Mucosa of rectum (tissue), 2 donors: ENCODE measurements at regions not wholly inside any gene's neighbourhood (a gene's known extent, or its start where the extent isn't known, plus 50 kb on each side); places are given as distances from the start of the nearest gene placed in this dataset.
"Not testable (repeated sequence)": the region's sequence is repeated elsewhere in the genome, so short reads cannot be mapped to it uniquely, and the experiment has no call there.

ENCODE experiments used
- H3K27ac ChIP-seq, 2 donors: one replicate each; pipeline ENCODE4 v1.7.0; 2013; ENCODE audit warnings: inconsistent platforms in 2 of 2, low read depth in 2 of 2, low read length in 2 of 2
- H3K27me3 ChIP-seq, 2 donors: one replicate each; pipeline ENCODE4 v1.7.0; 2013; ENCODE audit warnings: low read length in 2 of 2; ENCODE audit not compliant: control insufficient read depth in 2 of 2, insufficient read depth in 2 of 2
- H3K36me3 ChIP-seq, 2 donors: one replicate each; pipeline ENCODE4 v1.7.0; 2013; ENCODE audit warnings: low read length in 2 of 2; ENCODE audit not compliant: control insufficient read depth in 2 of 2, insufficient read depth in 2 of 2
- H3K4me1 ChIP-seq, 2 donors: one replicate each; pipeline ENCODE4 v1.7.0; 2013; ENCODE audit warnings: low read length in 2 of 2, mild to moderate bottlenecking in 1 of 2; ENCODE audit not compliant: control insufficient read depth in 2 of 2, insufficient read depth in 2 of 2
- H3K4me3 ChIP-seq, 2 donors: one replicate each; pipeline ENCODE4 v1.7.0; 2013; ENCODE audit warnings: low read length in 2 of 2
- H3K9ac ChIP-seq, 2 donors: one replicate each; pipeline ENCODE4 v1.7.0; 2013; ENCODE audit warnings: low read length in 2 of 2, low read depth in 1 of 2, mild to moderate bottlenecking in 1 of 2
- H3K9me3 ChIP-seq, 2 donors: one replicate each; pipeline ENCODE4 v1.7.0; 2013; ENCODE audit warnings: low read length in 2 of 2; ENCODE audit not compliant: control insufficient read depth in 2 of 2
- donor health status: healthy.
- donor health status: Normal muscosa, but diverticular disease.

- Histone ChIP-seq H3K9ac (no peak overlapping the region), H3K4me3 (no peak overlapping the region), H3K27me3 (no peaks in the 10 kb centered on the region), H3K27ac (no peak overlapping the region), H3K36me3 (no peaks in the 10 kb centered on the region), H3K9me3 (no peaks in the 10 kb centered on the region), H3K4me1 (no peaks in the 10 kb centered on the region)
Observed at GRCh38 chr12:91636721-91637120, 454.1 kb upstream of the DCN start.

DNA sequence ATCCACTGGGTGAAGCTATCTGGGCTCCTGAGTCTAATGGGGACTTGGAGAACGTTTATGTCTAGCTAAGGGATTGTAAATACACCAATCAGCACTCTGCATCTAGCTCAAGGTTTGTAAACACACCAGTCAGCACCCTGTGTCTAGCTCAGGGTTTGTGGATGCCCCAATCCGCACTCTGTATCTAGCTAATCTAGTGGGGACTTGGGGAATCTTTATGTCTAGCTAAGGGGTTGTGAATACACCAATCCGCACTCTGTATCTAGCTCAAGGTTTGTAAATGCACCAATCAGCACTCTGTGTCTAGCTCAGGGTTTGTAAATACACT is 451.7 kb upstream of the DCN start:
- not testable (repeated sequence) for H3K9ac ChIP-seq, H3K27ac ChIP-seq, H3K27me3 ChIP-seq, H3K4me1 ChIP-seq, H3K4me3 ChIP-seq, H3K9me3 ChIP-seq, H3K36me3 ChIP-seq

- H3K4me1 ChIP-seq: no peaks in the 10 kb centered on the region
Observed at GRCh38 chr12:91633734-91634357, 451.2 kb upstream of the DCN start.

DNA sequence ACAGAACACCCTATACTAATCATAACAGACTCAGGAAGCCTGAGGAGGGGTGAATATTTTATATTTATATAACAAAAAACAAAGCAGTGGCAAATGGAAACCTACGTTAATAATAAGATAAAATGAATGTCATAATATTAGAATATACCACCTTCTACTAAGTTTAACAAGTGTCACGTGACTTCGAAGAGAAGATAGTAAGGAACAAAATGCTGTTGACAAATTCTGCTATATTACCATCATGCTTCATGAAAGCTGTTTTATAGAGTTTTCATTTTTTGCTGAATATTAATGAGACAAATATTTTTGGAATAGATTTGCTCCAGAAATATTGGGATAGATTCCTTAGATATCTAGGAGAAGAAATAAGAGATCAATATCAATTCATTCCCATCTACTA is 450.6 kb upstream of the DCN start:
- Histone ChIP-seq H3K36me3 (no peaks in the 10 kb centered on the region), H3K4me1 (no peaks in the 10 kb centered on the region), H3K27me3 (no peaks in the 10 kb centered on the region), H3K4me3 (no peak overlapping the region), H3K9ac (no peak overlapping the region), H3K9me3 (no peaks in the 10 kb centered on the region), H3K27ac (no peak overlapping the region)

More at GRCh38 chr12:91633734-91634357, 451.2 kb upstream of the DCN start:
- Histone ChIP-seq H3K4me3 (no peak overlapping the region), H3K36me3 (no peaks in the 10 kb centered on the region), H3K9me3 (no peaks in the 10 kb centered on the region), H3K27me3 (no peaks in the 10 kb centered on the region), H3K27ac (no peak overlapping the region), H3K9ac (no peak overlapping the region)

- Histone ChIP-seq H3K36me3 (no peaks in the 10 kb centered on the region), H3K9me3 (no peaks in the 10 kb centered on the region), H3K4me1 (no peaks in the 10 kb centered on the region), H3K27ac (no peak overlapping the region), H3K27me3 (no peaks in the 10 kb centered on the region), H3K4me3 (no peak overlapping the region), H3K9ac (no peak overlapping the region)
Observed at GRCh38 chr12:91632042-91632786, 449.6 kb upstream of the DCN start.

GRCh38 chr12:91630596-91631293 is 448.1 kb upstream of the DCN start:
- Histone ChIP-seq H3K27ac (no peak overlapping the region), H3K4me3 (no peak overlapping the region)

DNA sequence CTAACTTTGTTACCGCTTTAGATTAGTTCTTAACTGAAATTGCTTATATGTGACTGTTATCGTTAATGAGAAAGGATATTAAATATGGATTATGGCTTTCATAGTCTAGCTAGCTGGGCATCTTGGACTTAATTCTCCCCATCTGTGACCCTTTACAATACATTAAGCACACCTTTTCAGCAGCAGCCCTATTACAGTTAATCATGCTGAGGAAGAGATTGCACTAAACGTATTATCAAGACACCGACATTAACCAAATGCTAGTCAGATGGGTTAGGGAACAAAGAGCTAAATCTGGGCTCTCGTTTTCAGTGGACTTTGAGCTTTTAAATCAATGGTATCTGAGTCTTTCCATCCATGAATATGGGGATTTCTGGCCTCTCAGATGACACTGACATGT is 447.5 kb upstream of the DCN start:
- Histone ChIP-seq H3K9me3 (peaks cover 0 to 2% of the 10 kb centered on the region in 2 donors), H3K9ac (no peak overlapping the region), H3K36me3 (no peaks in the 10 kb centered on the region), H3K27me3 (no peaks in the 10 kb centered on the region), H3K27ac (no peak overlapping the region), H3K4me3 (no peak overlapping the region), H3K4me1 (no peaks in the 10 kb centered on the region)

More at GRCh38 chr12:91630596-91631293, 448.1 kb upstream of the DCN start:
- Histone ChIP-seq H3K36me3 (no peaks in the 10 kb centered on the region), H3K9me3 (peaks cover 0 to 2% of the 10 kb centered on the region in 2 donors), H3K4me1 (no peaks in the 10 kb centered on the region), H3K27me3 (no peaks in the 10 kb centered on the region), H3K9ac (no peak overlapping the region)

GRCh38 chr12:91629440-91629839 is 446.8 kb upstream of the DCN start:
- H3K4me1 ChIP-seq: no peaks in the 10 kb centered on the region
- peaks cover 0 to 2% of the 10 kb centered on the region in 2 donors for H3K9me3 ChIP-seq
- H3K36me3 ChIP-seq: no peaks in the 10 kb centered on the region
- no peaks in the 10 kb centered on the region for H3K27me3 ChIP-seq
- no peak overlapping the region for H3K27ac ChIP-seq
- H3K4me3 ChIP-seq: no peak overlapping the region
- no peak overlapping the region for H3K9ac ChIP-seq

DNA sequence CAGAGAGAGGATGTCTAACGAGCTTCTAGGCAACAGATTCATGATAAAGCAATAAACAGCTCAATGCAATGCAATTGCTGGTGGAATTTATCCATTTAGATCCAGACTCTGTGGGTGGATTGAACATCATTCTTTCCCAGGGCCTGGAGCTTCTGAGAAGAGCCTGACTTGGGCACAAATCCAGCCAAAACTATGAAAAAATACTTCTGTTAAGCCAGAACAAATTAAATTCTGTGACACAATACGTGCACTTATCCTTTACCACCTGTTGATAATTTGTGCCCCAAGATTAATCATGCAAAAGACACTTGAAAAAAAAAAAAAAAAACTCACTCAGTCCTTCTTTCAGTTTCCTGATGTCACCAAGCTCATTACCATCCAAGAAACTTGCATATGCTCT is 446.0 kb upstream of the DCN start:
- H3K27ac ChIP-seq: no peak overlapping the region
- H3K9ac ChIP-seq: no peak overlapping the region
- peaks cover 0 to 2% of the 10 kb centered on the region in 2 donors for H3K9me3 ChIP-seq
- no peak overlapping the region for H3K4me3 ChIP-seq
- H3K36me3 ChIP-seq: no peaks in the 10 kb centered on the region
- no peaks in the 10 kb centered on the region for H3K27me3 ChIP-seq
- no peaks in the 10 kb centered on the region for H3K4me1 ChIP-seq

DNA sequence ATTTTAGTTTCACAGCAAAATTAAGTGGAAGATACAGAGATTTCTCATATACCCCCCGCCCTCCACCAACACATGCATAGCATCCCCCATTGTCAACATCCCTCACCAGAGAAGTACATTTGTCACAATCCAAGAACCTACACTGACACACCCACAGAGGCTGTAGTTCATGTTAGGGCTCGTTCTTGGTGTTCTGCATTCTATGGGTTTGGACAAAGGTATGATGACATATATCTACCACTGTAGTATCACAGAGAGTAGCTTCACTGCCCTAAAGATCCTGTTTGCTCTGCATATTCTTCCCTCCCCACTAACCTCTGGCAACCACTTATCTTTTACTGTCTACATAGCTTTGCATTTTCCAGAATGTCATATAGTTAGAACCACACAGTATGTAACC is 444.6 kb upstream of the DCN start:
- no peak overlapping the region for H3K27ac ChIP-seq
- H3K4me3 ChIP-seq: no peak overlapping the region
- peaks cover 0 to 2% of the 10 kb centered on the region in 2 donors for H3K9me3 ChIP-seq
- H3K4me1 ChIP-seq: no peaks in the 10 kb centered on the region
- no peaks in the 10 kb centered on the region for H3K36me3 ChIP-seq
- H3K9ac ChIP-seq: no peak overlapping the region
- no peaks in the 10 kb centered on the region for H3K27me3 ChIP-seq
